CD14-positive monocyte (primary cell): ENCODE measurements at regions not wholly inside any gene's neighbourhood (a gene's known extent, or its start where the extent isn't known, plus 50 kb on each side); places are given as distances from the start of the nearest gene placed in this dataset.
"Not testable (repeated sequence)": the region's sequence is repeated elsewhere in the genome, so short reads cannot be mapped to it uniquely, and the experiment has no call there.

Source experiments
- DNase-seq, 3 donors: peaks; one replicate each; pipeline ENCODE4 v3.0.0-alpha.2; 2011 to 2022
- H2AFZ ChIP-seq: 2 replicates; pipeline ENCODE4 v1.6.0; 2012; ENCODE audit warnings: mild to moderate bottlenecking, low read depth, low read length, inconsistent platforms; ENCODE audit not compliant: insufficient read depth, poor library complexity, severe bottlenecking
- H3K27ac ChIP-seq, 2 donors: 1 replicate in 1 of 2; 2 replicates in 1 of 2; pipeline ENCODE4 v1.5.1; 2012 to 2013; ENCODE audit warnings: low read length in 2 of 2, control low read depth in 1 of 2, inconsistent platforms in 1 of 2, low read depth in 1 of 2, mild to moderate bottlenecking in 1 of 2
- H3K27me3 ChIP-seq, 2 donors: one replicate each; pipeline versions ENCODE4 v1.6.0 to v1.6.1; 2011 to 2013; ENCODE audit warnings: low read length in 2 of 2; ENCODE audit not compliant: control insufficient read depth in 2 of 2, insufficient read depth in 2 of 2
- H3K36me3 ChIP-seq, 2 donors: replicated peaks in 1 of 2; 1 replicate in 1 of 2; 2 replicates in 1 of 2; pipeline versions ENCODE4 v1.5.1 to v1.6.1; 2012 to 2013; ENCODE audit warnings: low read length in 2 of 2, control low read depth in 1 of 2, inconsistent platforms in 1 of 2, mild to moderate bottlenecking in 1 of 2; ENCODE audit not compliant: insufficient read depth in 2 of 2, control insufficient read depth in 1 of 2
- H3K4me1 ChIP-seq, 2 donors: 1 replicate in 1 of 2; 2 replicates in 1 of 2; pipeline versions ENCODE4 v1.5.1 to v1.6.1; 2012 to 2013; ENCODE audit warnings: low read length in 2 of 2, control low read depth in 1 of 2, inconsistent platforms in 1 of 2, mild to moderate bottlenecking in 1 of 2, moderate library complexity in 1 of 2; ENCODE audit not compliant: insufficient read depth in 2 of 2, control insufficient read depth in 1 of 2
- H3K4me2 ChIP-seq: replicated peaks from 2 replicates; pipeline ENCODE3; 2012; ENCODE audit warnings: low read length, moderate library complexity, mild to moderate bottlenecking; ENCODE audit not compliant: poor library complexity, severe bottlenecking; ENCODE audit errors: extremely low read depth
- H3K4me3 ChIP-seq, 3 experiments: fragments of 200-600 bp in 1 of 3; sonication (generic) in 1 of 3; replicated peaks in 1 of 3; 1 replicate in 2 of 3; 2 replicates in 1 of 3; pipeline ENCODE4 v1.5.1; 2011 to 2013; ENCODE audit warnings: low read length in 3 of 3, mild to moderate bottlenecking in 3 of 3, control low read depth in 2 of 3, low read depth in 2 of 3, inconsistent platforms in 1 of 3, moderate library complexity in 1 of 3
- H3K79me2 ChIP-seq: 2 replicates; pipeline ENCODE4 v1.6.0; 2012; ENCODE audit warnings: mild to moderate bottlenecking, control low read depth, inconsistent platforms, low read length, moderate library complexity; ENCODE audit not compliant: insufficient read depth
- H3K9ac ChIP-seq: 2 replicates; pipeline ENCODE4 v1.6.0; 2017; ENCODE audit warnings: low read length, mild to moderate bottlenecking; ENCODE audit not compliant: insufficient read depth, poor library complexity, severe bottlenecking
- H3K9me3 ChIP-seq, 2 donors: replicated peaks in 1 of 2; 1 replicate in 1 of 2; 2 replicates in 1 of 2; pipeline versions ENCODE4 v1.5.1 to v1.6.1; 2012 to 2013; ENCODE audit warnings: low read length in 2 of 2, control low read depth in 1 of 2; ENCODE audit not compliant: control insufficient read depth in 1 of 2, insufficient read depth in 1 of 2
- H4K20me1 ChIP-seq: 2 replicates; pipeline ENCODE4 v1.6.0; 2012; ENCODE audit warnings: mild to moderate bottlenecking, low read length, control low read depth, moderate library complexity; ENCODE audit not compliant: insufficient read depth
- H3K27ac Mint-ChIP-seq, 7 donors: one replicate each; pipeline ENCODE4 v1.8.0; 2020; ENCODE audit warnings: mild to moderate bottlenecking in 7 of 7, mixed read lengths in 7 of 7, moderate library complexity in 6 of 7, inconsistent platforms in 2 of 7
- H3K27me3 Mint-ChIP-seq, 3 donors: one replicate each; pipeline ENCODE4 v1.8.0; 2021 to 2022; ENCODE audit warnings: low read depth in 3 of 3, mild to moderate bottlenecking in 3 of 3, mixed read lengths in 3 of 3, moderate library complexity in 3 of 3, inconsistent platforms in 1 of 3
- H3K36me3 Mint-ChIP-seq, 2 donors: one replicate each; pipeline ENCODE4 v1.8.0; 2020; ENCODE audit warnings: mixed read lengths in 2 of 2, inconsistent platforms in 1 of 2, mild to moderate bottlenecking in 1 of 2
- H3K4me1 Mint-ChIP-seq: one replicate; pipeline ENCODE4 v1.8.0; 2020; ENCODE audit warnings: mild to moderate bottlenecking, mixed read lengths
- H3K4me3 Mint-ChIP-seq, 2 donors: one replicate each; pipeline ENCODE4 v1.8.0; 2020; ENCODE audit warnings: mild to moderate bottlenecking in 2 of 2, mixed read lengths in 2 of 2, moderate library complexity in 1 of 2
- H3K9me3 Mint-ChIP-seq, 7 donors: one replicate each; pipeline ENCODE4 v1.8.0; 2020 to 2022; ENCODE audit warnings: mixed read lengths in 7 of 7, mild to moderate bottlenecking in 6 of 7, moderate library complexity in 6 of 7, inconsistent platforms in 2 of 7
- WGBS: methylation state at CpG from one replicate; pipeline ENCODE4 v1.1.5; 2013; ENCODE audit warnings: missing lambda C conversion rate; ENCODE audit not compliant: insufficient coverage; 5-methylcytosine and 5-hydroxymethylcytosine counted together
- intact Hi-C, 2 donors: fragments of 100-400 bp; cut with micrococcal nuclease; formaldehyde crosslinking; loops; one replicate each; pipeline versions ENCODE4 v1.15.0 to v1.15.1; 2023
- TF ChIP-seq, protein P1 (sequence below): fragments of 200-600 bp; IDR thresholded peaks from one replicate; pipeline ENCODE4 v1.8.0; 2022; ENCODE audit warnings: antibody characterized with exemption, mild to moderate bottlenecking

DNA sequence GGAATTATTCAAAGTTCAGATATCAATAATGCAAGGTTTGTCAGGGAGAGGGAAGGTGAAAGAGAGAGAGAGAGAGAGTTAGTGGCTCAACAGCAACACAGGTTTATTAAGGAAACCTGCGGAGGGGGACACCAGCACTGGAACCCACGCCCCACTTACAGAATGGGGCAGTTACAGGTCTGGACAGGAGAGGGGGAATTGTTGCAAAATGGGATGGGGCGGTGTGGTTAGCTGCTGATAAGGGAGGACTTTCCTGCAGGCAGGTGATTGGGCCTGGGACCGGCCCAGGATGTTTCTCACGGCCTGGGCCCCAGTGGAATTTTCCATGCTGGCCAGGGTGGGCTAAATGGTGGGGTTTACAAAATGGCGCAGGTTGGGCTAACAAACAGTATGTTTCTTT is 278.2 kb upstream of the SLC16A7 start:
- Histone ChIP-seq H3K27ac (no peak overlapping the region), H3K4me2 (no peak overlapping the region), H3K9me3 (peaks cover 5 to 11% of the 10 kb centered on the region in 2 donors), H3K36me3 (no peaks in the 10 kb centered on the region), H3K79me2 (no peaks in the 10 kb centered on the region), H3K4me3 (no peak overlapping the region), H3K9ac (no peak overlapping the region), H4K20me1 (no peaks in the 10 kb centered on the region), H2AFZ (no peak overlapping the region), H3K27me3 (no peaks in the 10 kb centered on the region), H3K4me1 (no peaks in the 10 kb centered on the region)
- Mint-ChIP-seq H3K36me3 (no peaks in the 10 kb centered on the region), H3K9me3 (peaks cover 3 to 20% (median 8%) of the 10 kb centered on the region in 7 donors), H3K27me3 (no peaks in the 10 kb centered on the region), H3K27ac (peak overlapping the region in 1 of 7 donors; percentile 64), H3K4me1 (no peaks in the 10 kb centered on the region), H3K4me3 (no peak overlapping the region)
- no peak for DNase-seq
- intact Hi-C loops = no loop called here
- WGBS = 82% methylated on average over 6 of the region's 6 CpGs
- TF ChIP-seq, protein P1, sequence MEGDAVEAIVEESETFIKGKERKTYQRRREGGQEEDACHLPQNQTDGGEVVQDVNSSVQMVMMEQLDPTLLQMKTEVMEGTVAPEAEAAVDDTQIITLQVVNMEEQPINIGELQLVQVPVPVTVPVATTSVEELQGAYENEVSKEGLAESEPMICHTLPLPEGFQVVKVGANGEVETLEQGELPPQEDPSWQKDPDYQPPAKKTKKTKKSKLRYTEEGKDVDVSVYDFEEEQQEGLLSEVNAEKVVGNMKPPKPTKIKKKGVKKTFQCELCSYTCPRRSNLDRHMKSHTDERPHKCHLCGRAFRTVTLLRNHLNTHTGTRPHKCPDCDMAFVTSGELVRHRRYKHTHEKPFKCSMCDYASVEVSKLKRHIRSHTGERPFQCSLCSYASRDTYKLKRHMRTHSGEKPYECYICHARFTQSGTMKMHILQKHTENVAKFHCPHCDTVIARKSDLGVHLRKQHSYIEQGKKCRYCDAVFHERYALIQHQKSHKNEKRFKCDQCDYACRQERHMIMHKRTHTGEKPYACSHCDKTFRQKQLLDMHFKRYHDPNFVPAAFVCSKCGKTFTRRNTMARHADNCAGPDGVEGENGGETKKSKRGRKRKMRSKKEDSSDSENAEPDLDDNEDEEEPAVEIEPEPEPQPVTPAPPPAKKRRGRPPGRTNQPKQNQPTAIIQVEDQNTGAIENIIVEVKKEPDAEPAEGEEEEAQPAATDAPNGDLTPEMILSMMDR = no peak

DNA sequence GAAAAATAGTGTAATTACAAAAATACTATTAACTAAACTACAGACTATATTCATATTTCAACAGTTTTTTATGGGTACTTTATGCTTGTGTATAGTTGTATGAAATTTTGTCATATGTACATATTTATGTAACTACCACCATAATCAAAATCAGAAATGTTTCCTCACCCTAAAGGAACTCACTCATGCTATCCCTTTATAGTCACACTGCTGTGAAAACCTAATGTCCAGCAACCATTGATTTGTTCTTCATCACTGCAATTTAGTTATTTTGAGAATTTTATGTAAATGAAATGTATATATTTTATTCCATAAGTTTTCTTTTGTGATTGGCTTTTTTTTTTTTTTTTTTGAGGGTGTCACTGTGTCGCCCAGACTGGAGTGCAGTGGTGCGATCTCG is 278.9 kb upstream of the SLC16A7 start:
- Histone ChIP-seq H3K9ac (no peak overlapping the region), H3K4me3 (no peak overlapping the region), H4K20me1 (no peaks in the 10 kb centered on the region), H2AFZ (no peak overlapping the region), H3K4me1 (no peaks in the 10 kb centered on the region), H3K79me2 (no peaks in the 10 kb centered on the region), H3K27me3 (no peaks in the 10 kb centered on the region), H3K4me2 (no peak overlapping the region), H3K36me3 (no peaks in the 10 kb centered on the region), H3K27ac (no peak overlapping the region), H3K9me3 (peaks cover 5 to 11% of the 10 kb centered on the region in 2 donors)
- intact Hi-C loops = no loop called here
- TF ChIP-seq, protein P1 = no peak
- Mint-ChIP-seq H3K9me3 (peaks cover 6 to 20% (median 8%) of the 10 kb centered on the region in 7 donors), H3K27me3 (no peaks in the 10 kb centered on the region), H3K36me3 (no peaks in the 10 kb centered on the region), H3K4me1 (no peaks in the 10 kb centered on the region), H3K4me3 (no peak overlapping the region), H3K27ac (no peak overlapping the region)
- no peak for DNase-seq
- no CpG with 5 or more reads among the region's 3 CpGs for WGBS

DNA sequence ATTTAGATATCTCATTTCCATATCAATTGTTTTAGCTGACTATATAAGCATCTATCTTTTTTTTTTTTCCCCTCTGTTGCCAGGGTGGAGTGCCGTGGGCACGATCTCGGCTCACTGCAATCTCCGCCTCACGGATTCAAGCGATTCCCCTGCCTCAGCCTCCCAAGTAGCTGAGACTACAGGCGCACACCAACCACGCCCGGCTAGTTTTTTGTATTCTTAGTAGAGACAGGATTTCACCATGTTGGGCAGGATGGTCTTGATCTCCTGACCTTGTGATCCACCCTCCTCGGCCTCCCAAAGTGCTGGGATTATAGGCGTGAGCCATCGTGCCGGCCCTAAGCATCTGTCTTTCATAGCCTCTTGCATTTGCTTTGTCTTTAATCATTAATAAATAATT is 279.5 kb upstream of the SLC16A7 start:
- intact Hi-C loops, H3K4me2 ChIP-seq, H3K27ac Mint-ChIP-seq, H3K36me3 Mint-ChIP-seq, H3K27me3 ChIP-seq, DNase-seq, H3K4me1 Mint-ChIP-seq, H3K27ac ChIP-seq, H3K27me3 Mint-ChIP-seq, H3K9ac ChIP-seq, H4K20me1 ChIP-seq, H3K4me3 Mint-ChIP-seq, H2AFZ ChIP-seq, H3K4me1 ChIP-seq, H3K79me2 ChIP-seq, H3K36me3 ChIP-seq, H3K4me3 ChIP-seq: not testable (repeated sequence)
- 100% methylated on average over 3 of the region's 13 CpGs for WGBS
- H3K9me3 Mint-ChIP-seq = peaks cover 7 to 24% (median 11%) of the 10 kb centered on the region in 7 donors
- peaks cover 6 to 11% of the 10 kb centered on the region in 2 donors for H3K9me3 ChIP-seq
